K562 (cell line): ENCODE measurements at regions not wholly inside any gene's neighbourhood (a gene's known extent, or its start where the extent isn't known, plus 50 kb on each side); places are given as distances from the start of the nearest gene placed in this dataset.

Experiments
- KAT2B ChIP-seq: IDR thresholded peaks from one replicate; pipeline ENCODE4 v1.6.1; 2012; ENCODE audit warnings: low read depth, mild to moderate bottlenecking, control low read depth, inconsistent platforms, low read length, moderate library complexity
- PHTF2 ChIP-seq: fragments of 250-450 bp; sonication (Bioruptor Pico); IDR thresholded peaks from 2 replicates; pipeline ENCODE4 v1.5.0; 2021; ENCODE audit warnings: mild to moderate bottlenecking
- ZNF184 ChIP-seq: sonication (generic); formaldehyde crosslinking; IDR thresholded peaks from 2 replicates; pipeline ENCODE4 v1.5.0; 2020; ENCODE audit warnings: missing genetic modification reagents
- TF ChIP-seq, protein P1 (sequence below): fragments of 200-600 bp; sonication (generic); IDR thresholded peaks from one replicate; pipeline ENCODE4 v1.6.1; 2012; ENCODE audit warnings: mild to moderate bottlenecking, low read depth, low read length, inconsistent platforms
- TF ChIP-seq, protein P2 (sequence below): sonication (generic); formaldehyde crosslinking; IDR thresholded peaks from 2 replicates; pipeline ENCODE4 v1.8.0; 2023; ENCODE audit warnings: mild to moderate bottlenecking, missing genetic modification reagents

DNA sequence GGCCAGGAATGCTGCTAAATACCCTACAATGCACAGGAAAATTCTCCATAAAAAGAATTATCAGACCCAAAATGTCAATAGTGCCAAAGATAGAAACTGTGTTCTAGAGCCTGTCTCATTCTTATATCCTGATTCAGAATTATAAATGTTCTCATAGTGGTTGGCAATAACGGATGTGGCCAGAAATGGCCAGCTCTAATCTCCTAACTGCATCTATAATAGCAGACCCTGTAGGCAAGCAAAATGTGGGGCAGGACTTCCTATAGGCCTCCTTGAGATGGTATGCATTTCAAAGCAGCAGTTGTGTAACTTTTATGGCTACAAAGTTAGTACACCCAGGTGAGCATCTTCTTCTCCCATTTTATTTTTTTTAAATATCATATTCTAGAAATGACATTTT lies 95.9 kb upstream of the SGIP1 start (continued):
- TF ChIP-seq, protein P1, sequence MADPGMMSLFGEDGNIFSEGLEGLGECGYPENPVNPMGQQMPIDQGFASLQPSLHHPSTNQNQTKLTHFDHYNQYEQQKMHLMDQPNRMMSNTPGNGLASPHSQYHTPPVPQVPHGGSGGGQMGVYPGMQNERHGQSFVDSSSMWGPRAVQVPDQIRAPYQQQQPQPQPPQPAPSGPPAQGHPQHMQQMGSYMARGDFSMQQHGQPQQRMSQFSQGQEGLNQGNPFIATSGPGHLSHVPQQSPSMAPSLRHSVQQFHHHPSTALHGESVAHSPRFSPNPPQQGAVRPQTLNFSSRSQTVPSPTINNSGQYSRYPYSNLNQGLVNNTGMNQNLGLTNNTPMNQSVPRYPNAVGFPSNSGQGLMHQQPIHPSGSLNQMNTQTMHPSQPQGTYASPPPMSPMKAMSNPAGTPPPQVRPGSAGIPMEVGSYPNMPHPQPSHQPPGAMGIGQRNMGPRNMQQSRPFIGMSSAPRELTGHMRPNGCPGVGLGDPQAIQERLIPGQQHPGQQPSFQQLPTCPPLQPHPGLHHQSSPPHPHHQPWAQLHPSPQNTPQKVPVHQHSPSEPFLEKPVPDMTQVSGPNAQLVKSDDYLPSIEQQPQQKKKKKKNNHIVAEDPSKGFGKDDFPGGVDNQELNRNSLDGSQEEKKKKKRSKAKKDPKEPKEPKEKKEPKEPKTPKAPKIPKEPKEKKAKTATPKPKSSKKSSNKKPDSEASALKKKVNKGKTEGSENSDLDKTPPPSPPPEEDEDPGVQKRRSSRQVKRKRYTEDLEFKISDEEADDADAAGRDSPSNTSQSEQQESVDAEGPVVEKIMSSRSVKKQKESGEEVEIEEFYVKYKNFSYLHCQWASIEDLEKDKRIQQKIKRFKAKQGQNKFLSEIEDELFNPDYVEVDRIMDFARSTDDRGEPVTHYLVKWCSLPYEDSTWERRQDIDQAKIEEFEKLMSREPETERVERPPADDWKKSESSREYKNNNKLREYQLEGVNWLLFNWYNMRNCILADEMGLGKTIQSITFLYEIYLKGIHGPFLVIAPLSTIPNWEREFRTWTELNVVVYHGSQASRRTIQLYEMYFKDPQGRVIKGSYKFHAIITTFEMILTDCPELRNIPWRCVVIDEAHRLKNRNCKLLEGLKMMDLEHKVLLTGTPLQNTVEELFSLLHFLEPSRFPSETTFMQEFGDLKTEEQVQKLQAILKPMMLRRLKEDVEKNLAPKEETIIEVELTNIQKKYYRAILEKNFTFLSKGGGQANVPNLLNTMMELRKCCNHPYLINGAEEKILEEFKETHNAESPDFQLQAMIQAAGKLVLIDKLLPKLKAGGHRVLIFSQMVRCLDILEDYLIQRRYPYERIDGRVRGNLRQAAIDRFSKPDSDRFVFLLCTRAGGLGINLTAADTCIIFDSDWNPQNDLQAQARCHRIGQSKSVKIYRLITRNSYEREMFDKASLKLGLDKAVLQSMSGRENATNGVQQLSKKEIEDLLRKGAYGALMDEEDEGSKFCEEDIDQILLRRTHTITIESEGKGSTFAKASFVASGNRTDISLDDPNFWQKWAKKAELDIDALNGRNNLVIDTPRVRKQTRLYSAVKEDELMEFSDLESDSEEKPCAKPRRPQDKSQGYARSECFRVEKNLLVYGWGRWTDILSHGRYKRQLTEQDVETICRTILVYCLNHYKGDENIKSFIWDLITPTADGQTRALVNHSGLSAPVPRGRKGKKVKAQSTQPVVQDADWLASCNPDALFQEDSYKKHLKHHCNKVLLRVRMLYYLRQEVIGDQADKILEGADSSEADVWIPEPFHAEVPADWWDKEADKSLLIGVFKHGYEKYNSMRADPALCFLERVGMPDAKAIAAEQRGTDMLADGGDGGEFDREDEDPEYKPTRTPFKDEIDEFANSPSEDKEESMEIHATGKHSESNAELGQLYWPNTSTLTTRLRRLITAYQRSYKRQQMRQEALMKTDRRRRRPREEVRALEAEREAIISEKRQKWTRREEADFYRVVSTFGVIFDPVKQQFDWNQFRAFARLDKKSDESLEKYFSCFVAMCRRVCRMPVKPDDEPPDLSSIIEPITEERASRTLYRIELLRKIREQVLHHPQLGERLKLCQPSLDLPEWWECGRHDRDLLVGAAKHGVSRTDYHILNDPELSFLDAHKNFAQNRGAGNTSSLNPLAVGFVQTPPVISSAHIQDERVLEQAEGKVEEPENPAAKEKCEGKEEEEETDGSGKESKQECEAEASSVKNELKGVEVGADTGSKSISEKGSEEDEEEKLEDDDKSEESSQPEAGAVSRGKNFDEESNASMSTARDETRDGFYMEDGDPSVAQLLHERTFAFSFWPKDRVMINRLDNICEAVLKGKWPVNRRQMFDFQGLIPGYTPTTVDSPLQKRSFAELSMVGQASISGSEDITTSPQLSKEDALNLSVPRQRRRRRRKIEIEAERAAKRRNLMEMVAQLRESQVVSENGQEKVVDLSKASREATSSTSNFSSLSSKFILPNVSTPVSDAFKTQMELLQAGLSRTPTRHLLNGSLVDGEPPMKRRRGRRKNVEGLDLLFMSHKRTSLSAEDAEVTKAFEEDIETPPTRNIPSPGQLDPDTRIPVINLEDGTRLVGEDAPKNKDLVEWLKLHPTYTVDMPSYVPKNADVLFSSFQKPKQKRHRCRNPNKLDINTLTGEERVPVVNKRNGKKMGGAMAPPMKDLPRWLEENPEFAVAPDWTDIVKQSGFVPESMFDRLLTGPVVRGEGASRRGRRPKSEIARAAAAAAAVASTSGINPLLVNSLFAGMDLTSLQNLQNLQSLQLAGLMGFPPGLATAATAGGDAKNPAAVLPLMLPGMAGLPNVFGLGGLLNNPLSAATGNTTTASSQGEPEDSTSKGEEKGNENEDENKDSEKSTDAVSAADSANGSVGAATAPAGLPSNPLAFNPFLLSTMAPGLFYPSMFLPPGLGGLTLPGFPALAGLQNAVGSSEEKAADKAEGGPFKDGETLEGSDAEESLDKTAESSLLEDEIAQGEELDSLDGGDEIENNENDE: no peak
- TF ChIP-seq KAT2B (no peak), PHTF2 (no peak), ZNF184 (CRISPR knock-in tag) (no peak)
- TF ChIP-seq, protein P2, sequence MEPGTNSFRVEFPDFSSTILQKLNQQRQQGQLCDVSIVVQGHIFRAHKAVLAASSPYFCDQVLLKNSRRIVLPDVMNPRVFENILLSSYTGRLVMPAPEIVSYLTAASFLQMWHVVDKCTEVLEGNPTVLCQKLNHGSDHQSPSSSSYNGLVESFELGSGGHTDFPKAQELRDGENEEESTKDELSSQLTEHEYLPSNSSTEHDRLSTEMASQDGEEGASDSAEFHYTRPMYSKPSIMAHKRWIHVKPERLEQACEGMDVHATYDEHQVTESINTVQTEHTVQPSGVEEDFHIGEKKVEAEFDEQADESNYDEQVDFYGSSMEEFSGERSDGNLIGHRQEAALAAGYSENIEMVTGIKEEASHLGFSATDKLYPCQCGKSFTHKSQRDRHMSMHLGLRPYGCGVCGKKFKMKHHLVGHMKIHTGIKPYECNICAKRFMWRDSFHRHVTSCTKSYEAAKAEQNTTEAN (CRISPR knock-in tag): no peak
- TF ChIP-seq, all 486 proteins: peak for 0
